ENCODE measurements at regions not wholly inside any gene's neighbourhood (a gene's known extent, or its start where the extent isn't known, plus 50 kb on each side); places are given as distances from the start of the nearest gene placed in this dataset.

GRCh38 chr4:160510928-160511327 is 1408.0 kb downstream of the RAPGEF2 start:
- no peak for TF ChIP-seq POLR2AphosphoS5 (IDR thresholded peaks at IDR 0.05)
- TF ChIP-seq CTCF (IDR thresholded peaks at IDR 0.05): no peak
- TF ChIP-seq POLR2A (IDR thresholded peaks at IDR 0.05): no peak
- TF ChIP-seq EP300 (IDR thresholded peaks at IDR 0.05; ENCODE audit: low read depth): no peak
